NCI-H774 (cell line): ENCODE measurements at regions not wholly inside any gene's neighbourhood (a gene's known extent, or its start where the extent isn't known, plus 50 kb on each side); places are given as distances from the start of the nearest gene placed in this dataset.
"Not testable (repeated sequence)": the region's sequence is repeated elsewhere in the genome, so short reads cannot be mapped to it uniquely, and the experiment has no call there.

ENCODE experiments used
- DNase-seq: peaks from one replicate; lab custom pipeline; 2025; lab: John Stamatoyannopoulos, UW

DNA sequence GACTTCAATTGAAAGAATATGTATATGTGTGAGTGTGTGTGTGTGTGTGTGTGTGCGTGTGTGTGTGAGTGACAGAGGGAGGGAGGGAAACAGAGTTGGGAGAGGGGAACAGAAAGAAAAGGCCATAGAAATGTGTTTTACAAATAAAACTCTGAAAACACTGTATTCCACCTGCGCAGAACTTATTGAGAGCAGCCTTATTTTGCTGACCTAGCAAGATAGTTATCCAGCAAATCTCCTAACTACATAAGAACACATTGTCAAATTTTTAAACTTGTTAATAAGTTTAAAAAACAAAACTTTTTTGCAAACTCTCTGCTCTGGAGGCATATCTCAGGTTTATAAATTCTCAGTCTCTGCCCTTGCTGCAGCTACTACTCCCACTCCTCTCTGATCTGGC is 217.9 kb upstream of the NOCT start:
- DNase-seq, result no peak

DNA sequence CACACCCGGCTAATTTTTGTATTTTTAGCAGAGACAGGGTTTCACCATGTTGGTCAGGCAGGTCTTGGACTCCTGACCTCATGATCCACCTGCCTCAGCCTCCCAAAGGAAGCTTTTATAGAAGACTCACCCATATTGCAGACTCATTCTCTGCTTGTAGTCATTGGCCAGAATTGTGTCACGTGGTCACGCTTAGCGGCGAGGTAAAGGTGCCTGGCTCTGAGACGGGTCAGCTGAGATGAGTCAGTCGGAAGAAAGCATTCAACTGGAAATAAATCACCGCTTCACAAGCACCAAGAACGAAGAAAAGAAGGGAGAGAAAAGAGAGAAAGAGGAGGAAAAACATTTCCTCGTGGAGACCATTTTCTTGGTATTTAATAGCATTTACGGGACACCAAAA is 218.8 kb upstream of the NOCT start:
- no peak for DNase-seq

DNA sequence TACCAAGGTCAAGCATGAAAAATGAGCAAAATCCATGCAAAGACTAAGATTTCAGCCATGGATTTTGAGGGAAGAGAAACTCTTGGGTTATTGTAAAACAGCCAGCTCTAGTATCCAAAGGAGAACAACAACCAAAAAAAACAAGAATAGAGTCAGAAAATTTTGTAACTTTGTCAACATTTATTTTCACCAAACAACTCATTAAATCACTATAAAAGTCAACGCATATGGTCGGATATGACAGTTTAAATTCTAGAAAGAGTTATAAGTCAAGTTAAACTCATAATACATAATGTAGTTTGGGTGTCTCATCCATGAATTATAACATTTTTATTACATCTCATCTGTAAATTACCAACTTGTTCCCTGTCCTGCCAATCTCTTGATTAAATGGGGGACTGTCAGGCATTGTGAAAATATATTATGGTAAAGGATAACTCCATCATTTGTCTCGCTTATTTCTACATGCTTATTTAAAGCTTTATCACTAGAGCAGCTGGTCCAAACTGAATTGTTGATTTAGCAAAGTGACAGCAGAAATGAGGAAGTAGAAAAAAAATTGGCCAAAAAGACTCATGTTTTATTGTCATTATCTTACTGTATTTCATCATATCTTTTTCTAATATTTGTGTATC is 224.8 kb upstream of the NOCT start:
- no peak for DNase-seq

DNA sequence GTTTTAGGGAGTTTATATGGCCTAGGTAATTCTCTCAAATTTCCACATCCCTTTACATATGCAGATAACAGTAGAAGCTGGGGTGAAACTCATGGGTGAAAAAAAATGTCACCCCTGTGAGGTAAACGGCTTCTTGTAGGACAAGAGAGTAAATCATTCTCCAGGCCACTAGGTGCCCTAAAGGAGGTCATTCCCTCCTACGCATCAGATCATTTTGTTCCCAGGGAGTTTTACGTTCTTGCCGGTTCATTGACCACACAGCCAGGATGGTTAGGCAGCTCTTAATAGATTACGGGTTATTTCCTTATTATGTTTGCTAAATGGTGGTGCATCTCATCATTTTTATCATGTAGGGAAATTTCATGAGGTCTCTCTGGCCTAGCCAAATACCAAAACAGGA is 225.8 kb upstream of the NOCT start:
- DNase-seq, result no peak

DNA sequence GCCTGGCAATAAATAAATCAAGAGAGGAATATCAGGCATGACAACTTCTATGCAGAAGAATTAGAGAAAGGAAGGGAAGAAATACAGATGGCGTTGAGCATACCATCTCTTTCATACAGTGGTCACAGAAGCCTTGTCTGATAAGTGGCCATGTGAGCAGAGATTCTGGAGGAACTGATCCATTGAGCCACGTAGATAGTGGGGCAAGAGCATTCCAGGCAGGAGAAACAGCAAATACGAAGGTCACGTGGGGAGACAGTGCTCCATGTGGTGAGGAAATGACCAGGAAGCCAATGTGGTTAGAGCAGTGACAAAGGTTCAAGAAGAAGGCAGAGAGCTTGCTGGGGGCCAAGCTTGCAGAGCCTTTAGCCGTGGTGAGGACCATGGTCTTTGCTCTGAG is 226.7 kb upstream of the NOCT start:
- no peak for DNase-seq

DNA sequence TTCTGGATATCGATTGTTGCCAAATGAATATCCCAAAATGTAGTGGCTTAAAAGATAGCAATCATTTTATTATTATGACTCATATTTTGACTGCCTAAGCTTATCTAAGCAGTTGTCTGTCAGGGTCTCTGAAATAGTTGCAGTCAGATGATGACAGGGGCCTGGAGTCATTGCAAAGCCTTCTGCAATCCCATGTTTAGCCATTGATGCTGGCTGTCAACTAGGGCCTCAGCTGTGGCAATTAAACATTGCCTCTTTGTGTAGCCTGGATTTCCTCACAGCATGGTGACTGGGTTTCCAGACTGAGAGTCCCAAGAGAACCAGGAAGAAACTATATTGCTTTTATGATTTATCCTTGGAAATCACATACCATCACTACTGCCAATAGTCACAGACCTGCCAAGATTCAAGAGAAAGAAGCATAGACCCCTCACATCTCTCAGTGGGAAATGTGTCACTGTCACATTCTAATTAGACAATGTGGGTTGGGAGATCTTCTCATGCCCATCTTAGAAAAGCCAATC is 227.3 kb upstream of the NOCT start:
- DNase-seq, result no peak

DNA sequence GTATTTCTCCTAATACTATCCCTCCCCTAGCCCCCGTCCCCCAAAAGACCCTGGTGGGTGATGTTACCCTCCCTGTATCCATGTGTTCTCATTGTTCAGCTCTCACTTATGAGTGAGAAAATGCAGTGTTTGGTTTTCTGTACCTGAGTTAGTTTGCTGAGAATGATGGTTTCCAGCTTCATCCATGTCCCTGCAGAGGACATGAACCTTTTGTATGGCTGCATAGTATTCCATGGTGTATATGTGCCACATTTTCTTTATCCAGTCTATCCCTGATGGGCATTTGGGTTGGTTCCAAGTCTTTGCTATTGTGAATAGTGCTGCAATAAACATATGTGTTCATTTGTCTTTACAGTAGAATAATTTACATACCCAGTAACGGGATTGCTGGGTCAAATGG is 235.8 kb upstream of the NOCT start:
- DNase-seq, result not testable (repeated sequence)

DNA sequence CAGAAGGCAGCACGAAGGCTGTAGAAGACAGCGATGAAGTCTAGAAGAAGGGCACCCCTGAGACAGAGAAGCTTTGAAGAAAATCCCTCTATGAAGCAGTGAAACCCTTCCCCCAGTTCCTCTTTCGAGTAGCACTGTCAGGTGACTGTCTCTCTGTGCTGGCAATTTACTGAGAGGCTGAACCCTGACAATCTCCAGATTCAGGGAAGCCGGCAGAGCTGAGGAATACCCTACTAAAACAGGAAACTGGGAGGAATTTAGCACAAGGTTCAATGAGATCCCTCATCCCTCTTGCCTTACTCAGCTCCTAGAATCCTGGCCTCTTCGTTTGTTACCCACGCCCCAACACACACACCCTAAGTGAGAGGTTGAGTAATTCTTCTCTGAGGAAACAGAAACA is 239.7 kb upstream of the NOCT start:
- no peak for DNase-seq

DNA sequence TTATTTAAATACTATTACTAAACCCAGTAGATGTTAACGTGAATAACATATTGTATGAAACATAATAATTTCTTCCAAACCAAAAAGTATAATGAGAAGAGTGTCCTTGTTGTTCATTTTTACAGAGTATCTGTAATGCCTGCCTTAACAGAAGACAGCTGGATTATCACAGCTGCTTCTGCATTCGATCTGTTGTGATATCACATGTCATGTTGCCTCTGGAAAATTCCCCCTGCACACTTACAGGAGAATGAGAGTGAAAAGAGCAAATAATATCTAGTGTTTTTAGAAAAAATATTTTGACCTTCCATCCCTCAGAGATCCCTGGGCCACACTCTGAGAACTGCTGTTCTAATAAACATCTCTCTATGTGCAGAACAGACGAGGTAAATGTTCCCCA is 240.1 kb upstream of the NOCT start:
- no peak for DNase-seq

DNA sequence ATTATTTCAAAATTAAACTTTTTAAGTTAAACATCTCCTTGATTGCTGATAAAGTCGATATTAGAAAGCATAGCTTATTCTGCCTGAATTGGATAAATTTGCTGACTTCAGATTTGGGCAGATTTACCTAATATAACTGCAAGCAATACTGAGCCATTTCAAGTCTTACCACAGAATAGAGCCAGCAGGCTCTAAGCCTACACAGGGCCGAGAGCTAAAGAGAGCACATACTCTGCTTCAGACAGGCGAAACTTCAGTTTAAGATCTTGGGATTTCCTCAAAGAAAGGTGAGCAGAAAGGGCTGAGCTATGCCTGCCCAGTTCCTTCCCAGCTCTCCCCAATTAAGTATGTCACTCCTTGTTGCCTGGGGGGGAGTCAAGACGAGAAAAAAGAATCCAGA is 240.6 kb upstream of the NOCT start:
- DNase-seq, result no peak

DNA sequence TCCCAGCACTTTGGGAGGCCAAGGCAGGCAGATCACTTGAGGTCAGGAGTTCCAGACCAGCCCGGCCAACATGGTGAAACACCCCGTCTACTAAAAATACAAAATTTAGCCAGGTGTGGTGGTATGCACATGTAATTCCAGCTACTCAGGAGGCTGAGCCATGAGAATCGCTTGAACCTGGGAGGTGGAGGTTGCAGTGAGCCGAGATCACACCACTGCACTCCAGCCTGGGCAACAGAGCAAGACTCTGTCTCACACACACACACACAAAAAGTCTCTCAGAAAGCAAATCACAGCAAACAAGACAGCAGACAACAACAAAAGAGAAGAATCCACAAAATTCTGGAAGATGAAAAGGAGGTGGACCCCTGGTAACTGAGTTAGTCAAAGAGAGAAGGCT is 241.5 kb upstream of the NOCT start:
- not testable (repeated sequence) for DNase-seq

DNA sequence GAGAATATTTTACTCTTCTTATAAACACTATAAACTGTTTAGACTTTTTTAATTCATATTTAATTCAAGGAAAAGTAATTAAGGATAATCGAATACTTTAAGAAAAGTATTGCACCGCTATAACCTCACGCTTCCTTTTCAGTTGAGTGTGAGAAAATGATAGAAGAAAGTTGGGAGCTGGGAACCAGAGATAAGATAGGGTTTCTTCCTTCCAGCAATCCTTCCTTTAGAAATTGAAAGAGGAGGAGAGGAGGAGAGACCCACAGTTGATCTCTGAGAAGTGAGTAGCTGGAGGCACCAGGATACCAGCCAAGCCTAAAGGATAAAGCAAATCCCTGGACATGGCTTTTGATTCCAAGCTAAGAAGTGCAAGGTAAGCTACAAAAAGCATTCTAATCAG is 242.3 kb upstream of the NOCT start:
- no peak for DNase-seq

DNA sequence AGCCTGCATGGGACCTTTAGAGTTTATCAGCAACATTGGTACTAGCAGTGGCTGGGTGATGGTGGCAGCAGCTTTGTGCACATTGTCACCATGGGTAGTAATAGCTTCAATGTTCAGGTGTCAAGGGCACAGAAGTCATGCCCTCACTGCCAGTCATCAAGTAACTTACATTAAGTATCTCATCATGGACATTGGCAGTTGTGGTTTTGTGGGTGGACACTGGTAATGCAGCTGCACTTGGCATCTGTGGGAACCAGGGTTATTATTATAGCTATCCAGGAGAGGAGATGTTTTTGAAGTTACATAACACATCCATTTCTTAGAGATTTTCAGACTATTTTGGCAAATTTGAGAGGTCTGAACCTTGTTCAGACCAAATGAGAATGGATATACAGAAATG is 243.2 kb upstream of the NOCT start:
- DNase-seq, result no peak

DNA sequence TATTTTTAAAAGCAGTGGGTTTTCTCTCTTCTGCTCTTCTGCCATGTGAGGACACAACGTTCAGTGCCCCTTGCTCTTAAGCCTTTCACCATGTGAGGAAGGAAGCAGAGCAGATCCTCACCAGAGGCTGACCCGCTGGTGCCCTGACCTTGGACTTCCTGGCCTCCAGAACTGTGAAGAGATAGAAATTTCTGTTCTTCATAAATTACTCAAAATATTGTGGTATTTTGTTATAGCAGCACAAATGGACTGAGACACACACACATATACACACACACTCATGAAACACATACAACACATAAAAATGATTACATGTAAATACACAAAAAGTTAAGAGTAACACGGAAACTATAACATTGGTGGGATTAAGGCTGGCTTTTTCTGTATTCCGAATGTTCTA is 244.8 kb upstream of the NOCT start:
- DNase-seq, result no peak

DNA sequence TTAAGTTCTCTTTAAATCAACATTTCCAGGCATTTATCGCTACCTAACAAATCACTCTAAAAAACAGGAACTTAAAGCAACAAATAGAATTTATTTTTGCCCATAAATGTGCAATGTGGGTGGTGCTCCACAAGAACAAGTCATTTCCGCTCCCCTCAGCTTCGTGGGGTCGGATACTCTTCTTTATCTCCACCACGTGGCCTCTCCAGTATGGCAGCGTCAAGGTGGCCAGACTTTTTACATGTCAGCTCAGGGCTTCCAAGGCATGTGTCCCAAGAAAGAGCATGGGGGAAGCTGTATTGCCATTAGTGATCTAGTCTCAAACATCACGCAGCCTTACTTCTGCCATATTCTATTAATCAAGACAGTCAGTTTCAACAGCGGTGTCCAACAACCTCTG is 249.2 kb upstream of the NOCT start:
- DNase-seq, result no peak

DNA sequence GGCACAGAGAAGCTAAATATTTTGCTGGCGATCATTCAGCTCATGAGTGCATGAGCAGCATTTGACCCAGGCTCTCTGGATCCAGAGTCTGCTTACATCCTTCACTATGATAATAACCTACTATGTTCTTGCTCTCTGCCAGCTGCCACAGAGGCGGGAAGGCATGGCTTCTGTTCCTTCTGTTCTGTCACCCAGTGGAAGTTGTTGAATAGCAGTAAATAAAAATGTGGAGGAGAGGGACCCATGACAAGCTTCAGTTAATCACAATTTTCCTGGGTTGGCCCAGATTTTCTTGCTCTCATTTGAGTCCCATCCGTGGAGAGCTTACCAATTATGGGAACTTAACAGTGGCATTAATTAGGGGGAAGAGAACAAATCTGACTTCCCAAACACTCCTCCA is 250.1 kb upstream of the NOCT start:
- DNase-seq, result no peak

DNA sequence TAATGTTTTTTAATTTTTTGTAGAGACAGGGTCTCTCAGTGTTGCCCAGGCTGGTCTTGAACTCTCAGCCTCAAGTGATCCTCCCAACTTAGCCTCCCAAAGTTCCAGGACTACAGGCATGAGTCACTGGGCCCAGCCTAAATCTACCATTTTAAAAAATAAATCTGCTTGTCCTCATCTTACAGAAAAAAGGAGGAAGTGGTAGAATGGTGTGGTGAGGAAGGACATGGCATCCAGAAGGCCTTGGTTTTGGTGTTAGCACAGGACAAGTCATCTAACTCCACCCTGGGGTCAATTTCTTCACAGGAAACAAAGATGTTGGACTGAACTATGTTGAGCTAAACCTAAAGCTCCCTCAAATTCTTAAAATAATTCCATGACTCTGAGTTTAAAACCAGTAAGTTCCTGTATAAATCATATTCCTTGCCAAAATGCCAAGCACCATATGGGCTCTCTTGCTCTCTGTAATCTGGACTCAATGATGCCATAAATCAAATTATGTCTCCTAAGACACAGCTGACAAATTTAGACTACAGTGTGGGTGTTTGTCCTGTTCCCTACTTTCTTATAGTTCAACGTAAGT is 253.9 kb upstream of the NOCT start:
- no peak for DNase-seq

DNA sequence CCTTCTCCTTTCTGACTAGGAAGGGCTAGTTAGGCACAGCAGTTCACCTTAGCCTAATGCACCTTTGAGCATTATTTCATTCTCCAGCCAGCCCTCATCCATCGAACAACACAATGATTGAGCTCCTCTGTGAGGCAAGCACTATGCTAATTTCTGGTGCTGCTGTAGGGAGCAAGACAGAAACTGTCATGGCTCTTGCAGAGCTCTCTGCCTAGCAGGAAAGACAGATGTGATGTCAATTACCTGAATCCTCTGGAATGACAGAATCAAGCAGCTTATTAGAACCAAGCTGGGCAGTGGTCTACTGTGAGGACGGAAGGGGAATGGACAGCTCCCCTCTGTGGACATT is 256.1 kb upstream of the NOCT start:
- DNase-seq, result no peak

DNA sequence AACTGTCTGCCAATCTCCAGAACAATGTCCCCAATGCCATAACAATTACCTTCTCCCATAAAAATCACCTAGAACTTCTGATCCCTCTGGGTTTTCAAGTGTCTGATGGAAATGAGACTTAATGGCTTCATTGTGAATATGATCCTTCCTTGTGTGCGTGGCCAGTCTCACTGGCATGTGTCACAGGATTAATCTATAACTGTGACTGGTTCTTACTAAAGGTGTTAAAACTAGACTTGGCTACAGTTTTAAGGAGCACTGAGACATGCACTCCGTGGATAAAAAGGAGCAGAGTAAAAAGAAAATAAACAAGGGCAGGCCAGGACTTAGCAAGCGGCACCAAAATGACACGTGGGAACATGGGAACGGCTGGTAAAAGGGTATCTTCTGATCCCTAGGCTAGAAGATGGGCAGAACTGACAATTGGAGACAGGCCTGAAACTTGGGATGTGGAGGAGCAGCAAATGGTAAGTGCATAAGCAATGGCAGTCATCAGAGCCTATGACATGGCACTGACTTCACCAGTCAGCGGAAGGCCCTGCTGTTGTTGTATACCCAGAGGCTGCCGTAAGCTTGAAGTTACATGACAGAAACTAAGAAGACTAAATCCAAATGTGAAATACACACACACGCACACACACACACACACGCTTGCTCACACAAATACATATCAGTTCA is 256.6 kb upstream of the NOCT start:
- no peak for DNase-seq

DNA sequence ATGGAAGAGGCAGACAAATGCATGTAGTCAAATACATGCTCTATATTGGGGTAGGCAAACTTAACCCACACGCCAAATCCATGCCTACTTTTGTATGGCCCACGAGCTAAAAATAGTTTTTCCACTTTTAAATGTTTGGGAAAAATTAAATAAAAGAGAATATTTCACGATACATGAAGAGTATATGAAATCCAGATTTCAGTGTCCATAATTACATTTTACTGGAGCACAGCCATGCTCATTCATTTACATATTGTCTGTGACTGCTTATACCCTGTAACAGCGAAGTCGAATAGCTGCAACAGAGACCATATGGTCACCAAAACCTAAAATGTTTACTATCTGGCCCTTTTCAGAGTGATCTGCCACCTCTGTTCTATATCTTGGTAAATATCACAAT is 257.4 kb upstream of the NOCT start:
- no peak for DNase-seq

DNA sequence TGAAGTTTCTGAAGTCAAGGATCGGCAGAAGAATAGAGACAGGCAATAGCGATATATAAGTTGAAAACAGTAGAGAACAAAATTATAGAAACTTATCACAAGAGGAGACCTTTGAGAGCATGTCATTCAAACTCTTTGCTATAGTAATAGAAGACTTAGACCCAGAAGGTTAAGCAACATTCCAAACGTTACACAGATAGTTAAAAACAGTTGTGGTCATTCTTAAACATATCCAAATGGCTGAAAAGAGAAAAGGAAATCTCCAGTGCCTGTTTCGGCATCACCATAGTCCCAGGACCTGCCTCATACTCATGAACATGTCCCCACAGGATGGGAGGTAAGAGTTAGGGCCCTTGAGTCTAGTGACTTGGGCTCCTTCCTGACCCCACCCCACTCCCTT is 258.1 kb upstream of the NOCT start:
- DNase-seq, result no peak

DNA sequence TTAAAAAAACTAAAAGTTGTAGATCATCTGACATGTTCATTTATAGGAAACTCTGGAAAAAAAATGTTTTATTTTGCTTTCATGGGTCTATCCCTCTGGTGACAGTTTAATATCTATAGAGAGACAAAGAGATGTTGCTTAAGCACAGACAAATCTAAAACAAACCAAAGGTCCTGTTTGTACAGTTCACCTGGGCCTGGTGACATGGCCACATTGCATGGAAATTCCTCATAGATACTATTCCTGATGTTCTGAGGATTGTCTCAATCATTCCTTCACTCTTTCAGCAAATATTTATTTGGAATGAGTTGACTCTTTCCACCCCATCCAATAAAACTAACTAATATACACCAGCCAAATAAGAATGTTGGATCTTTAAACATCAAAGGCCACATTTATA is 259.1 kb upstream of the NOCT start:
- DNase-seq, result no peak

DNA sequence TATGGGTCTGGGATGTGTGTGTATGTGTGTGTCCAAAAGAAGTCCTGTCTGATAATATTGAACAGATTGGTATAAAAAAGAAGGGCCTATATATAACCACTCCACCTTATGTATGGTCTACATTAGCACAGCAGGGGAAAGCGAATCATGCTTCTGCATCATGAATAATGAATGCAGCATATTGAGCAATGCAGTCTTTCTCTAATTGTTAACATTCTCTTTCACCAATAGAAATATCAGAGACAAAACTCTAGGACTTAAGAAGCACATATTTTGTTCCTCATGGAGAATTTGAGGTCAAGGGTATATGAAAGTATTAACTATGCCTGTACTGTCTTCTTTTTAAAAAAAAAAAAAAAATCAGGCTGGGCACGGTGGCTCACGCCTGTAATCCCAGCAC is 264.3 kb upstream of the NOCT start:
- no peak for DNase-seq

DNA sequence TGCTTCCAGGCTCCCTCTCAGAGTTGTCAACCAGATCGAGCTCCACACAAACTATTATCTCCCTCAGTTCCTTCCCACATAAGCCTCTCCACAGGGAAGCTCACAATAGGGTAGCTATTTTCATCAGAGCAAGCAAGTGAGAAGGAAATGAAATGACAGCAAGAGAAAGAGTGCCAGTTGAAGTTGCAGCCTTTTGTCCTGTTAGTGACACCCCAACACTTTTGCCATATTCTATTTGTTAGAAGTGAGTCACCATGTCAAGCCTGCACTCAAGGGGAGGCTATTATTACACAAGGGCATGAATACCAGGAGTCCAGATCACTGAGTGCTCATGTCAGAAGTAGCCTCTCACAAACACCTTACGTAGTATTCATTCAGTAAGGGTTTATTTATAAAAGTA is 266.3 kb upstream of the NOCT start:
- no peak for DNase-seq
